Lung (tissue), 11 donors: ENCODE measurements at regions not wholly inside any gene's neighbourhood (a gene's known extent, or its start where the extent isn't known, plus 50 kb on each side); places are given as distances from the start of the nearest gene placed in this dataset.

ENCODE experiments used
- ATAC-seq: fragments of 200-7000 bp; cut with Tn5 transposase; one replicate; pipeline ENCODE4 v1.9.1; 2020; ENCODE audit warnings: moderate number of reproducible peaks; ENCODE audit not compliant: insufficient read depth, low FRiP score
- DNase-seq, 3 donors: peaks; one replicate each; pipeline ENCODE4 v3.0.0-alpha.2; 2013 to 2017
- H3K27ac ChIP-seq, 2 donors: one replicate each; pipeline ENCODE4 v1.5.1; 2013; ENCODE audit warnings: mild to moderate bottlenecking in 2 of 2, moderate library complexity in 2 of 2, control low read depth in 1 of 2, inconsistent platforms in 1 of 2, low read depth in 1 of 2, low read length in 1 of 2
- H3K27me3 ChIP-seq, 3 donors: one replicate each; pipeline ENCODE4 v1.5.1; 2013; ENCODE audit warnings: low read length in 2 of 3; ENCODE audit not compliant: control insufficient read depth in 3 of 3, insufficient read depth in 3 of 3
- H3K36me3 ChIP-seq, 4 donors: one replicate each; pipeline ENCODE4 v1.5.1; 2013; ENCODE audit warnings: low read length in 4 of 4, mild to moderate bottlenecking in 1 of 4, moderate library complexity in 1 of 4; ENCODE audit not compliant: control insufficient read depth in 4 of 4, insufficient read depth in 4 of 4
- H3K4me1 ChIP-seq, 5 donors: one replicate each; pipeline ENCODE4 v1.5.1; 2013; ENCODE audit warnings: low read length in 5 of 5, mild to moderate bottlenecking in 2 of 5, moderate library complexity in 1 of 5; ENCODE audit not compliant: control insufficient read depth in 5 of 5, insufficient read depth in 5 of 5
- H3K4me3 ChIP-seq: one replicate; pipeline ENCODE4 v1.5.1; 2013; ENCODE audit warnings: mild to moderate bottlenecking, control low read depth, moderate library complexity
- H3K9ac ChIP-seq, 2 donors: one replicate each; pipeline ENCODE4 v1.5.1; 2013; ENCODE audit warnings: low read length in 2 of 2, control low read depth in 1 of 2; ENCODE audit not compliant: insufficient read depth in 1 of 2
- H3K9me3 ChIP-seq, 4 donors: one replicate each; pipeline ENCODE4 v1.5.1; 2013; ENCODE audit warnings: low read length in 3 of 4, mild to moderate bottlenecking in 1 of 4, moderate library complexity in 1 of 4; ENCODE audit not compliant: control insufficient read depth in 4 of 4, insufficient read depth in 3 of 4
- WGBS, 2 donors: extraction: QIAGEN DNeasy Blood & Tissue Kit; methylation state at CpG; one replicate each; pipeline ENCODE4 v1.1.7; 2013; 5-methylcytosine and 5-hydroxymethylcytosine counted together
- TF ChIP-seq, protein P1 (sequence below): IDR thresholded peaks from 2 replicates; pipeline ENCODE4 v1.5.1; 2012; ENCODE audit warnings: mild to moderate bottlenecking; ENCODE audit errors: control extremely low read depth, extremely low read depth
- donor health status: control.
- donor health status: control.
- donor health status: Bipolar disorder and iron deficiency.
- donor health status: healthy.
- donor health status: DM: yes; HTN: yes; CAD: no.

DNA sequence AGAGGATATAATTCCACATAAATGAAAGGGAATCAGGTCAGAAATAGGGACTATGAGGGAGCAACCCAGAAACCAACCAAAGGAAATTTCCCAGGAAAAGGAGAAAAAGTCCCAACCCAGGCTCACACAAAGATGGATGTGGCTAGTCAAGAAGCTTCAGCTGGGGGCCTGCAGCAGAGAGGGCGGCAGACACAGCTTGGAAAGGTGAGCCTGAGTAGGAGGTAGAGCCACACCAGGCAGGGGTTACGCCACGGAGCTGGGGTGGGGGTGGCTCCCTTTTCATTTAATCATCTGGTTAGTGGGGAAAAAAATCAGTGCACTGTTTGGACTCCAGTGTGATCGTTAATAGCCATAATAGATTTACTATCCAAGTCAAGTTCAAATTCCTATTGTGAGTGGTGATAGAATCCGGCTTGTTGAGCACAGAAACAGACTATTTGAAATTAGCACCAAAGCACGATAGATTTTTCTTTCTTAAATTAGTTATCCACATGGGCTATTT lies 220.6 kb downstream of the TPBG start:
- TF ChIP-seq, protein P1, sequence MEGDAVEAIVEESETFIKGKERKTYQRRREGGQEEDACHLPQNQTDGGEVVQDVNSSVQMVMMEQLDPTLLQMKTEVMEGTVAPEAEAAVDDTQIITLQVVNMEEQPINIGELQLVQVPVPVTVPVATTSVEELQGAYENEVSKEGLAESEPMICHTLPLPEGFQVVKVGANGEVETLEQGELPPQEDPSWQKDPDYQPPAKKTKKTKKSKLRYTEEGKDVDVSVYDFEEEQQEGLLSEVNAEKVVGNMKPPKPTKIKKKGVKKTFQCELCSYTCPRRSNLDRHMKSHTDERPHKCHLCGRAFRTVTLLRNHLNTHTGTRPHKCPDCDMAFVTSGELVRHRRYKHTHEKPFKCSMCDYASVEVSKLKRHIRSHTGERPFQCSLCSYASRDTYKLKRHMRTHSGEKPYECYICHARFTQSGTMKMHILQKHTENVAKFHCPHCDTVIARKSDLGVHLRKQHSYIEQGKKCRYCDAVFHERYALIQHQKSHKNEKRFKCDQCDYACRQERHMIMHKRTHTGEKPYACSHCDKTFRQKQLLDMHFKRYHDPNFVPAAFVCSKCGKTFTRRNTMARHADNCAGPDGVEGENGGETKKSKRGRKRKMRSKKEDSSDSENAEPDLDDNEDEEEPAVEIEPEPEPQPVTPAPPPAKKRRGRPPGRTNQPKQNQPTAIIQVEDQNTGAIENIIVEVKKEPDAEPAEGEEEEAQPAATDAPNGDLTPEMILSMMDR: no peak
- Histone ChIP-seq H3K4me3 (no peak overlapping the region), H3K27me3 (no peaks in the 10 kb centered on the region), H3K36me3 (no peaks in the 10 kb centered on the region), H3K9me3 (peaks cover 0 to 4% (median 0%) of the 10 kb centered on the region in 4 donors), H3K4me1 (no peaks in the 10 kb centered on the region), H3K27ac (no peak overlapping the region), H3K9ac (no peak overlapping the region)
- ATAC-seq (no peak), DNase-seq (no peak)
- WGBS, 2 donors: 75 to 86% methylated on average over 6 of the region's 6 CpGs

DNA sequence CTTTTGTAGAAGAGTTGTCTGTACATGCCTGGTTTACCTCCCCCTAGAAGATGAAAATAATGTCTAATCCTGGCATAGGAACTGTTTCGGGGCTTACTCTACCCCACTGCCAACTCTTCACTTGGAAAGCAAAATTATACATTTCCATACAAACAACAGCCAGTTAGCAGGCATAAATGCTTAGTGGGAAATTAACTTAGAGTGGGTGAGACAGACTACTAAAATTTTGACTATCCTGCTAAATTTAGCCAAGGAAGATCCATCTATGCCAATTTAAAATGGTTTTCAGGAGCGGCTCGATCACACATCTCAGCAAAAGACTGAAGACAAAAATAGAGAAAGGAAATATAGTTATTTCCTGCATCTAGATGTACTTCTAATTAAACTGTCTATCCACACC lies 221.2 kb downstream of the TPBG start:
- no peaks in the 10 kb centered on the region for H3K4me1 ChIP-seq
- no peak overlapping the region for H3K4me3 ChIP-seq
- no peaks in the 10 kb centered on the region for H3K36me3 ChIP-seq
- no peaks in the 10 kb centered on the region for H3K27me3 ChIP-seq
- H3K27ac ChIP-seq: no peak overlapping the region
- DNase-seq: no peak
- TF ChIP-seq, protein P1: no peak
- ATAC-seq: no peak
- WGBS, 2 donors: 72 to 79% methylated on average over 3 of the region's 3 CpGs
- H3K9ac ChIP-seq: no peak overlapping the region
- H3K9me3 ChIP-seq: peaks cover 0 to 4% (median 0%) of the 10 kb centered on the region in 4 donors

DNA sequence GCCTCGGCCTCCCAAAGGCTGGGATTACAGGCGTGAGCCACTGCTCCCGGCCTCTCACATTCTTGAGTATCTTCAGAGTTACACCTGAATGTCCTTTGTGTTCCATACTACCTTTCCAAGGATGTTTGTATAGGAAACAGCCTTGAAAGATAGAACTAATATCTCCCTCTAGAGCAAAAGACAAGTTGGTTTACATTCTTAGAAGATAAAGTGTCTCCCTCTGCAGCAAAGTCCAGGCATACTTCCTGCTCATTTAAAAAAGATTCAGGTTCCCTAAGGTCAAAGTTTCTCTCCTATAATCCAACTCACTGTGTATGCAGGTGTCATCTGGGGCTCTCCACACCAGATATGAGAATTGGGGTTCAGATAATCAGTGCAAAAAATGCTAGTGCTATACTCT lies 224.4 kb downstream of the TPBG start:
- no peak overlapping the region for H3K4me3 ChIP-seq
- TF ChIP-seq, protein P1: no peak
- no peak for ATAC-seq
- no peak overlapping the region for H3K9ac ChIP-seq
- DNase-seq: no peak
- no peaks in the 10 kb centered on the region for H3K4me1 ChIP-seq
- no peaks in the 10 kb centered on the region for H3K27me3 ChIP-seq
- 85 to 91% methylated on average over 3 of the region's 3 CpGs for WGBS, 2 donors
- H3K27ac ChIP-seq: no peak overlapping the region
- H3K9me3 ChIP-seq: peaks cover 0 to 4% (median 0%) of the 10 kb centered on the region in 4 donors
- H3K36me3 ChIP-seq: no peaks in the 10 kb centered on the region

DNA sequence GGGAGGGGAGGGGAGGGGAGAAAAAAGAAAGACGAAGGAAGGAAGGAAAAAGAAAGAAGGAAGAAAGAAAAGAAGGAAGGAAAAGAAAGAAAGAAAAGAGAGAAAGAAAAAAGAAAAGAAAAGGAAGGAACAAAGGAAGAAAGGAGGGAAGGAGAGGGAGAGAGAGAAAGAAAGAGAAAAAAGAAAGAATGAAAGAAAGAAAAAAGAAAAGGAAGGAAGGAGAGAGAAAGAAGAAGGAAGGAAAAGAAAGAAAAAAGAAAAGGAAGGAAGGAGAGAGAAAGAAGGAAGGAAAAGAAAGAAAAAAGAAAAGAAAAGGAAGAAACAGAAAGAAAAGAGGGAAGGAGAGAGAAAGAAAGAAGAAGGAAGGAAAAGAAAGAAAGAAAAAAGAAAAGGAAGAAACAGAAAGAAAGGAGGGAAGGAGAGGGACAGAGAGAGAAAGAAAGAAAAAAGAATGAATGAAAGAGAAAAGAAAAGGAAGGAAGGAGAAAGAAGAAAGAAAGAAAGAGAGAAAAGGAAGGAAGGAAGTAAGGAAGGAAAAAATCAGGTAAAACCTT lies 225.3 kb downstream of the TPBG start:
- Histone ChIP-seq H3K9me3 (peaks cover 0 to under 1% (median 0%) of the 10 kb centered on the region in 4 donors), H3K27ac (no peak overlapping the region), H3K4me3 (no peak overlapping the region), H3K4me1 (no peaks in the 10 kb centered on the region), H3K27me3 (no peaks in the 10 kb centered on the region), H3K36me3 (no peaks in the 10 kb centered on the region), H3K9ac (no peak overlapping the region)
- 72 to 73% methylated on average over 1 of the region's 1 CpG for WGBS, 2 donors
- ATAC-seq (no peak), DNase-seq (no peak)
- TF ChIP-seq, protein P1: no peak
